ENCODE measurements at regions not wholly inside any gene's neighbourhood (a gene's known extent, or its start where the extent isn't known, plus 50 kb on each side); places are given as distances from the start of the nearest gene placed in this dataset.

DNA sequence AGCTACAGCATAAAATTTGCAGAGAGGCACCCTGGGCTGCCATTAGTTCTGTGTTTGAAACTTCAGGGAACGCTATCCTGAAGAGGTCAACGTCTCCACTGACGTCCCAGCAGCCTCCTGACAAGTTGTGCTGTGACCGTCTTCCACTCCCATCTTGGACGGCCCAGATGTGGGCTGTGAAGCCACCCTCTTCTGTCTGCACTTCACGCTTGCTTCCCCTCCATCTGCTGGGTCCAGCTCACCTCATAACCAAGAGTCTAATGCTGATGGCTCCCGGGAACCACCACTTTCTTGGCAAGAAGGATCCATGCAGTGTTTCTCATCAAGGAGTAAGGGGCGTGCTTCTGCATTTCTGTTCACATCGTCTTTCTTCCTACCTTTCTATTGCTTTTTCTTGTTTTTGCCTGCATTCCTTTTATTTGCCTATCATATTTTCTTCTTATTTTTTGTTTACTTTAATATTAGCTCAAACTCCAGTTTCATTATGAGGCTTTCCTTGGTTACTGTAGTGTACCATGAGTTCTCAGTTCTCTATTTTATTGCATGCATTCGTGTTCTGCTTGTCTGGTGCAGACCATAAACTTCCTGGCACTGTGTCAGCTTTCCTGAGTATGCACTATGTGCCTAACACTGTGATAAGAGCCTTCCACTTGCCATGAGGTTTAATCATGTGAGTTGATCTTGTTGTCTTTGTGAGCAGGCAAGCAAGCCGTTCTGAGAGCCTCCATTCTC, 631.8 kb upstream of the RAB6C start:
- DNase-seq (ENCODE audit: low read depth in 2 of 2), result no peak
- TF ChIP-seq, protein P1, sequence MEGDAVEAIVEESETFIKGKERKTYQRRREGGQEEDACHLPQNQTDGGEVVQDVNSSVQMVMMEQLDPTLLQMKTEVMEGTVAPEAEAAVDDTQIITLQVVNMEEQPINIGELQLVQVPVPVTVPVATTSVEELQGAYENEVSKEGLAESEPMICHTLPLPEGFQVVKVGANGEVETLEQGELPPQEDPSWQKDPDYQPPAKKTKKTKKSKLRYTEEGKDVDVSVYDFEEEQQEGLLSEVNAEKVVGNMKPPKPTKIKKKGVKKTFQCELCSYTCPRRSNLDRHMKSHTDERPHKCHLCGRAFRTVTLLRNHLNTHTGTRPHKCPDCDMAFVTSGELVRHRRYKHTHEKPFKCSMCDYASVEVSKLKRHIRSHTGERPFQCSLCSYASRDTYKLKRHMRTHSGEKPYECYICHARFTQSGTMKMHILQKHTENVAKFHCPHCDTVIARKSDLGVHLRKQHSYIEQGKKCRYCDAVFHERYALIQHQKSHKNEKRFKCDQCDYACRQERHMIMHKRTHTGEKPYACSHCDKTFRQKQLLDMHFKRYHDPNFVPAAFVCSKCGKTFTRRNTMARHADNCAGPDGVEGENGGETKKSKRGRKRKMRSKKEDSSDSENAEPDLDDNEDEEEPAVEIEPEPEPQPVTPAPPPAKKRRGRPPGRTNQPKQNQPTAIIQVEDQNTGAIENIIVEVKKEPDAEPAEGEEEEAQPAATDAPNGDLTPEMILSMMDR (IDR thresholded peaks at IDR 0.05; ENCODE audit: low read depth, low read length), result no peak
- H3K4me3 ChIP-seq (replicated peaks in 1 of 2; ENCODE audit: low read depth in 2 of 2, low read length in 2 of 2), result no peak overlapping the region

DNA sequence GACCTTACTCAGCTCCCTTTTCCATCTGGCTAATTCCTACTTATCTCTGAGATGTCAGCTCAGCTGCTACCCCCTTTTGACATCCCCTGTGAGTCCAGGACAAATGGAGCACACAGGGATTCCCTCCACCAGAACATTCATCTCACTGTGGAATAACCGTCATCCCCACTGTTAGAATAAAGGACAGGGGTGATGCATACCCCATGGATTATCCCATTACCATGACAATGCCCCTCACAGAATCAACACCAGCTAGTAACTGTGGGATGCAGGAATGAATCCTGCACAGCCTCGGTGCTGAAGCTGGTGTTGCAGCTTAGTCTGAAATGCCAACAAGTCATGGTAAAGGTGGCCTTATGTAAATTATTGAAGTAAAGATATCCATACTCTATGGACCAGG, 624.8 kb upstream of the RAB6C start:
- DNase-seq (ENCODE audit: low read depth in 2 of 2), result no peak
- TF ChIP-seq, protein P1 (IDR thresholded peaks at IDR 0.05; ENCODE audit: low read depth, low read length), result no peak
- no peak overlapping the region for H3K4me3 ChIP-seq (replicated peaks in 1 of 2; ENCODE audit: low read depth in 2 of 2, low read length in 2 of 2)

DNA sequence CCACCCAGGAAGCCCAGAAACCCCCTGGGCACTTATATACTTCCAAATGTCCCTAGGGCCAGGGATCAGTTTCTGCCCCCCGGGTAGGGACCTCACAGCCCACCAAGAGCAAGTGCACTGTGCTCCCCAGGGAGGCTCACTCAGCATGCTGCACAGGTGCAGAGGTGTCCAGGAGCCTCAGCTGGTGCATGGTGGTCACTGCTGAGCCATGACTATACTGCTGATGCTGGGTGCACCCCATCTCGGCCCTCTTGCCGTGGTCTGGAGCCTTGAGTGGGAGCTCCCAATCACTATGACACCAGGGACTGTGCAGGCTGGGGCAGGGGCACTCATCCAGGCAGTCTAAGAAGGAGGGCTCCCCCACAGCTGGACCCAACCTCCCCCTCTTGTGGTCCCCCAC, 617.8 kb upstream of the RAB6C start:
- no peak for DNase-seq (ENCODE audit: low read depth in 2 of 2)
- H3K4me3 ChIP-seq (replicated peaks in 1 of 2; ENCODE audit: low read depth in 2 of 2, low read length in 2 of 2), result no peak overlapping the region
- TF ChIP-seq, protein P1 (IDR thresholded peaks at IDR 0.05; ENCODE audit: low read depth, low read length), result no peak

DNA sequence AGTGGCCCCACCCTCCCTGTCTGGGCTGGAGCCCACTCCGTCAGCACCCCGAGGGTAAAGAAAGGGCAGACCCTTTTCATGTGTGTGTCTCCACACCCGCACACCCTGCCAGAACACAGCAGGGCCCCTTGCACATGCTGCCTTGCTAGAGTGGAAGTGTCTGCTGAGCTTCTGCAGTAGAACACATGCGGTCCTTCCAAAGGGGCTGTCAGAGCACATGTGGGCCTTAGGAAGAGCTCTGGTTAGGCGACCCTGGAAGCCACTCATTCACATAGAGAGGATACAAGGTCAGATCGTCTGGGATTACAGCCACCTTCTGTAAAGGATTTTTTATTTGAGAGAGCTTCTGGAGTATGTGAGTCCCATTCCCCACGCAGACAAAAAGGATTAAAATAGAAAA, 613.2 kb upstream of the RAB6C start:
- DNase-seq (ENCODE audit: low read depth in 2 of 2), result no peak
- H3K4me3 ChIP-seq (replicated peaks in 1 of 2; ENCODE audit: low read depth in 2 of 2, low read length in 2 of 2), result no peak overlapping the region
- TF ChIP-seq, protein P1 (IDR thresholded peaks at IDR 0.05; ENCODE audit: low read depth, low read length), result no peak

DNA sequence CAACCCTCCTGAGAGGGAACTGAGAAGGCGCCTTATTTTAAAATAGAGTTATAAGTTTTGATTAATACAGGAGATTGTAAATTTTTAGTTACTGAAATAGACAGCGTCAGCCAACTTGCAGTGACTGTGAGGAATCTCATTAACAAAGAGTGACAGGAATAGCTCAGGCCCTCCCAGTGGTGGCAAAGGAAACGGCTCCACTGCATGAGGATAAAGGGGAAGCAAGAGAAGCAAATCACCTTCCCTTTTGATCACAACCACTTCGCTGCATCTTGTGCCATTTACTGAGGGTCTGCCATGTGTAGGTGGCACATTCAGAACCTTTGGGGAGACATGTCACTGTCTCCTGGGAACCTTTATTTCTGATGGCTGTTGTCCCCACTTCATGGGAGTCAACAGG, 612.4 kb upstream of the RAB6C start:
- DNase-seq (ENCODE audit: low read depth in 2 of 2), result no peak
- no peak overlapping the region for H3K4me3 ChIP-seq (replicated peaks in 1 of 2; ENCODE audit: low read depth in 2 of 2, low read length in 2 of 2)
- TF ChIP-seq, protein P1 (IDR thresholded peaks at IDR 0.05; ENCODE audit: low read depth, low read length), result no peak

DNA sequence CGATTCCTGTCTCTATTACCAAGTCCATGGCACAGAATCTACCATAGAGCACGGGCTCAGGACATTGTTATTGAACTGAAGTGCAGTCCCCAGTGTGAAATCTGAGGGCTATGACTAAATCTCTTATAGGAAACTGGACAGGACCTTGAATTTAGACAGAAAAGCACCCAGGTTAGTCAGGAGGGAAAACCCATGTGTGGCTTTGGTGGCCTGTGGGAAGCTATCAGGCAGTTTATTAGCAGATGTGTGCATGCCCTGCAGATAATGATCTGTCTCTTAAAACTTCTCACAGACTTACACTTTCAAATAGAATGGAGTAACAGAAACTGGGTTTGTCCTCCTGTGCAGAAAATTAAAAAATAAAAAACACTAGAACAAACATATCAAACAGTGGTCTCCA, 610.0 kb upstream of the RAB6C start:
- TF ChIP-seq, protein P1 (IDR thresholded peaks at IDR 0.05; ENCODE audit: low read depth, low read length), result no peak
- no peak overlapping the region for H3K4me3 ChIP-seq (replicated peaks in 1 of 2; ENCODE audit: low read depth in 2 of 2, low read length in 2 of 2)

DNA sequence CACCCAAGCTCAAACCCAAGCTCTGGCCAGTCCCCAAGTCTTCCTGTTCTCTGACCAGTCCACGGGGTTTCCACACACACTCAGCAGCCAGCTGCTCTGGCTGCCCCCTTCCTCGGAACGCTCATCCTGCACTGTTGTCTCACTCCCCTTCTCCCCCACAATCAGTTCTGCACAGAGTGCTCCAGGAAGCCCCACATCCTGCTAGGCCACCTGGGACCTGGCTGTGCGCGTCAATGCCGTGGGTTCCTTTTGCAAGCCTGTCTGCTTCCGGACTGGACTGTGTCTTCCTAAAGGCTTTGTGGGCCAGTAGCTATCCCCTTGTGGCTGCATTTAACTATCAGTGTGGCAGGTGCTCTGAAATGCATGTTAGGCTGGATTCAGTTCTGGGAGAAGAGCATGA, 605.0 kb upstream of the RAB6C start:
- TF ChIP-seq, protein P1 (IDR thresholded peaks at IDR 0.05; ENCODE audit: low read depth, low read length), result no peak
- H3K4me3 ChIP-seq (replicated peaks in 1 of 2; ENCODE audit: low read depth in 2 of 2, low read length in 2 of 2), result no peak overlapping the region
- DNase-seq (ENCODE audit: low read depth in 2 of 2), result no peak

More for the DNA sequence above, 610.0 kb upstream of the RAB6C start:
- DNase-seq (ENCODE audit: low read depth in 2 of 2), result no peak
